Liver (tissue), 8 donors: ENCODE measurements at regions not wholly inside any gene's neighbourhood (a gene's known extent, or its start where the extent isn't known, plus 50 kb on each side); places are given as distances from the start of the nearest gene placed in this dataset.

ENCODE experiments used
- DNase-seq: peaks from one replicate; pipeline ENCODE4 v3.0.0-alpha.2; 2017; ENCODE audit warnings: low spot score
- H3K27ac ChIP-seq, 2 donors: one replicate each; pipeline ENCODE4 v1.7.0; 2013; ENCODE audit warnings: inconsistent platforms in 2 of 2, low read length in 2 of 2, control low read depth in 1 of 2, low read depth in 1 of 2, mild to moderate bottlenecking in 1 of 2
- H3K27me3 ChIP-seq, 4 donors: one replicate each; pipeline versions ENCODE4 v1.6.1 to v1.7.0; 2013; ENCODE audit warnings: low read length in 3 of 4, inconsistent platforms in 1 of 4, mild to moderate bottlenecking in 1 of 4, moderate library complexity in 1 of 4; ENCODE audit not compliant: control insufficient read depth in 4 of 4, insufficient read depth in 4 of 4
- H3K36me3 ChIP-seq, 4 donors: one replicate each; pipeline versions ENCODE4 v1.6.1 to v1.7.0; 2013; ENCODE audit warnings: low read length in 3 of 4, mild to moderate bottlenecking in 3 of 4, low read depth in 1 of 4, moderate library complexity in 1 of 4; ENCODE audit not compliant: control insufficient read depth in 4 of 4, insufficient read depth in 3 of 4
- H3K4me1 ChIP-seq, 4 donors: one replicate each; pipeline versions ENCODE4 v1.6.1 to v1.7.0; 2013; ENCODE audit warnings: low read length in 3 of 4, mild to moderate bottlenecking in 3 of 4, moderate library complexity in 1 of 4; ENCODE audit not compliant: control insufficient read depth in 4 of 4, insufficient read depth in 4 of 4
- H3K4me3 ChIP-seq, 3 donors: one replicate each; pipeline versions ENCODE4 v1.6.1 to v1.7.0; 2013; ENCODE audit warnings: low read length in 3 of 3, control low read depth in 1 of 3, low read depth in 1 of 3, mild to moderate bottlenecking in 1 of 3
- H3K9ac ChIP-seq, 2 donors: one replicate each; pipeline ENCODE4 v1.7.0; 2013; ENCODE audit warnings: low read length in 2 of 2, mild to moderate bottlenecking in 2 of 2, moderate library complexity in 2 of 2, control low read depth in 1 of 2, low read depth in 1 of 2
- H3K9me3 ChIP-seq, 4 donors: one replicate each; pipeline versions ENCODE4 v1.6.1 to v1.7.0; 2013; ENCODE audit warnings: low read length in 3 of 4; ENCODE audit not compliant: control insufficient read depth in 4 of 4
- ATF3 ChIP-seq: IDR thresholded peaks from 2 replicates; pipeline ENCODE4 v1.6.1; 2016; ENCODE audit warnings: antibody characterized with exemption
- CTCF ChIP-seq: fragments of 150-350 bp; IDR thresholded peaks from 2 replicates; pipeline ENCODE4 v1.5.1; 2017; ENCODE audit warnings: improper control_type of control experiment, low read depth, low read length; ENCODE audit not compliant: missing input control
- EGR1 ChIP-seq, 2 donors: IDR thresholded peaks; 2 replicates each; pipeline ENCODE4 v1.6.1; 2016 to 2018; ENCODE audit warnings: antibody characterized with exemption in 2 of 2, low read depth in 2 of 2
- FOXA1 ChIP-seq: IDR thresholded peaks from 2 replicates; pipeline ENCODE4 v1.6.1; 2016; ENCODE audit warnings: antibody characterized with exemption
- FOXA2 ChIP-seq: IDR thresholded peaks from 2 replicates; pipeline ENCODE4 v1.6.1; 2016; ENCODE audit warnings: antibody characterized with exemption
- GABPA ChIP-seq, 2 donors: IDR thresholded peaks in 1 of 2; conservative IDR thresholded peaks in 1 of 2; 2 replicates each; pipeline ENCODE4 v1.6.1; 2016; ENCODE audit warnings: antibody characterized with exemption in 2 of 2, mild to moderate bottlenecking in 1 of 2, moderate library complexity in 1 of 2
- HNF4A ChIP-seq, 2 donors: conservative IDR thresholded peaks; 2 replicates each; pipeline ENCODE4 v1.6.1; 2016; ENCODE audit warnings: antibody characterized with exemption in 2 of 2, mild to moderate bottlenecking in 2 of 2
- HNF4G ChIP-seq: IDR thresholded peaks from 2 replicates; pipeline ENCODE4 v1.6.1; 2016; ENCODE audit warnings: antibody characterized with exemption
- JUND ChIP-seq, 2 donors: IDR thresholded peaks; 2 replicates each; pipeline ENCODE4 v1.6.1; 2016; ENCODE audit warnings: antibody characterized with exemption in 2 of 2
- MAX ChIP-seq: IDR thresholded peaks from 2 replicates; pipeline ENCODE4 v1.6.1; 2016; ENCODE audit warnings: antibody characterized with exemption
- NR2F2 ChIP-seq: IDR thresholded peaks from 2 replicates; pipeline ENCODE4 v1.6.1; 2016; ENCODE audit warnings: antibody characterized with exemption
- RAD21 ChIP-seq, 2 donors: IDR thresholded peaks; 2 replicates each; pipeline ENCODE4 v1.6.1; 2016; ENCODE audit warnings: antibody characterized with exemption in 2 of 2, mild to moderate bottlenecking in 2 of 2
- REST ChIP-seq: IDR thresholded peaks from 2 replicates; pipeline ENCODE4 v1.6.1; 2016; ENCODE audit warnings: antibody characterized with exemption, mild to moderate bottlenecking
- RXRA ChIP-seq, 2 donors: IDR thresholded peaks; 2 replicates each; pipeline ENCODE4 v1.6.1; 2017 to 2018; ENCODE audit warnings: antibody characterized with exemption in 2 of 2, mild to moderate bottlenecking in 1 of 2
- SP1 ChIP-seq: IDR thresholded peaks from 2 replicates; pipeline ENCODE4 v1.6.1; 2018; ENCODE audit warnings: antibody characterized with exemption, mild to moderate bottlenecking
- TAF1 ChIP-seq: conservative IDR thresholded peaks from 2 replicates; pipeline ENCODE4 v1.6.1; 2016; ENCODE audit warnings: antibody characterized with exemption, mild to moderate bottlenecking
- YY1 ChIP-seq: IDR thresholded peaks from 2 replicates; pipeline ENCODE4 v1.6.1; 2016; ENCODE audit warnings: antibody characterized with exemption, mild to moderate bottlenecking
- ZBTB33 ChIP-seq: IDR thresholded peaks from 2 replicates; pipeline ENCODE4 v1.6.1; 2016; ENCODE audit warnings: antibody characterized with exemption
- WGBS: extraction: QIAGEN DNeasy Blood & Tissue Kit; methylation state at CpG from one replicate; pipeline ENCODE4 v1.1.7; 2013; 5-methylcytosine and 5-hydroxymethylcytosine counted together
- donor health status: healthy.
- donor health status: healthy.
- donor health status: healthy.
- donor health status: healthy.
- donor health status: healthy.

- no peak overlapping the region for H3K4me3 ChIP-seq
- WGBS, result 68% methylated on average over 4 of the region's 4 CpGs
- no peak overlapping the region for H3K27ac ChIP-seq
- H3K9me3 ChIP-seq, result no peaks in the 10 kb centered on the region
- no peak overlapping the region for H3K9ac ChIP-seq
- no peaks in the 10 kb centered on the region for H3K27me3 ChIP-seq
- H3K4me1 ChIP-seq, result peaks cover 2 to 12% (median 8%) of the 10 kb centered on the region in 4 donors
- TF ChIP-seq SP1 (no peak), RAD21 (IDR thresholded peaks at IDR 0.05) (no peak), ZBTB33 (no peak), JUND (IDR thresholded peaks at IDR 0.05) (no peak), GABPA (IDR thresholded peaks at IDR 0.05 in 1 of 2, conservative IDR thresholded peaks at IDR 0.05 in 1 of 2) (no peak), TAF1 (no peak), REST (no peak), ATF3 (no peak), NR2F2 (no peak), FOXA1 (no peak), RXRA (IDR thresholded peaks at IDR 0.05) (no peak), FOXA2 (no peak), CTCF (no peak), HNF4G (no peak), MAX (no peak), EGR1 (IDR thresholded peaks at IDR 0.05; ENCODE audit: low read depth in 2 of 2) (no peak), HNF4A (conservative IDR thresholded peaks at IDR 0.05) (no peak), YY1 (no peak)
- H3K36me3 ChIP-seq, result no peaks in the 10 kb centered on the region
- DNase-seq, result no peak
Observed at GRCh38 chr2:37526323-37526722, 145.1 kb downstream of the CDC42EP3 start.

GRCh38 chr2:37526856-37527255 lies 144.6 kb downstream of the CDC42EP3 start:
- no peak for DNase-seq
- no peaks in the 10 kb centered on the region for H3K9me3 ChIP-seq
- no peak overlapping the region for H3K4me3 ChIP-seq
- H3K27me3 ChIP-seq, result no peaks in the 10 kb centered on the region
- H3K27ac ChIP-seq, result no peak overlapping the region
- no peaks in the 10 kb centered on the region for H3K36me3 ChIP-seq
- H3K9ac ChIP-seq, result no peak overlapping the region
- H3K4me1 ChIP-seq, result peaks cover 2 to 12% (median 8%) of the 10 kb centered on the region in 4 donors
- TF ChIP-seq ZBTB33, result no peak
- no peak for TF ChIP-seq FOXA2
- TF ChIP-seq RXRA (IDR thresholded peaks at IDR 0.05), result no peak
- no peak for TF ChIP-seq JUND (IDR thresholded peaks at IDR 0.05)
- TF ChIP-seq HNF4G, result no peak
- no peak for TF ChIP-seq GABPA (IDR thresholded peaks at IDR 0.05 in 1 of 2, conservative IDR thresholded peaks at IDR 0.05 in 1 of 2)
- TF ChIP-seq SP1, result no peak
- no peak for TF ChIP-seq HNF4A (conservative IDR thresholded peaks at IDR 0.05)
- no peak for TF ChIP-seq MAX
- TF ChIP-seq FOXA1, result no peak
- TF ChIP-seq ATF3, result no peak
- TF ChIP-seq TAF1, result no peak
- no peak for TF ChIP-seq RAD21 (IDR thresholded peaks at IDR 0.05)
- TF ChIP-seq NR2F2, result no peak
